Tibial artery (tissue), 4 donors: ENCODE measurements at regions not wholly inside any gene's neighbourhood (a gene's known extent, or its start where the extent isn't known, plus 50 kb on each side); places are given as distances from the start of the nearest gene placed in this dataset.

Experiments used
- DNase-seq, 2 donors: peaks; one replicate each; pipeline ENCODE4 v3.0.0-alpha.2; 2019
- H3K27ac ChIP-seq, 2 donors: fragments of 200-600 bp; sonication (generic) in 1 of 2; 1 replicate in 1 of 2; 2 replicates in 1 of 2; pipeline ENCODE4 v1.5.1; 2018 to 2019; ENCODE audit warnings: mild to moderate bottlenecking in 1 of 2
- H3K27me3 ChIP-seq, 2 donors: fragments of 200-600 bp; sonication (generic) in 1 of 2; one replicate each; pipeline versions ENCODE4 v1.5.1 to v1.6.0; 2016 to 2019
- H3K36me3 ChIP-seq, 3 donors: fragments of 200-600 bp; sonication (generic) in 2 of 3; one replicate each; pipeline ENCODE4 v1.5.1; 2016 to 2019; ENCODE audit warnings: mild to moderate bottlenecking in 2 of 3
- H3K4me1 ChIP-seq, 4 donors: fragments of 200-600 bp; sonication (generic) in 2 of 4; 1 replicate in 3 of 4; 2 replicates in 1 of 4; pipeline ENCODE4 v1.5.1; 2016 to 2019
- H3K4me3 ChIP-seq, 2 donors: fragments of 200-600 bp; sonication (generic) in 1 of 2; 1 replicate in 1 of 2; 2 replicates in 1 of 2; pipeline ENCODE4 v1.5.1; 2018 to 2019; ENCODE audit warnings: mild to moderate bottlenecking in 2 of 2
- H3K9me3 ChIP-seq, 3 donors: fragments of 200-600 bp; sonication (generic) in 1 of 3; one replicate each; pipeline ENCODE4 v1.5.1; 2016 to 2019
- intact Hi-C: fragments of 100-400 bp; cut with DNase I; formaldehyde crosslinking; loops from one replicate; pipeline ENCODE4 v1.15.0; 2023; ENCODE audit warnings: low total_unique reads
- TF ChIP-seq, protein P1 (sequence below), 2 experiments: fragments of 200-600 bp in 1 of 2; fragments of 450-650 bp in 1 of 2; IDR thresholded peaks; one replicate each; pipeline ENCODE4 v1.5.1; 2017 to 2019; ENCODE audit warnings: antibody characterized with exemption in 2 of 2, mild to moderate bottlenecking in 1 of 2, moderate library complexity in 1 of 2

DNA sequence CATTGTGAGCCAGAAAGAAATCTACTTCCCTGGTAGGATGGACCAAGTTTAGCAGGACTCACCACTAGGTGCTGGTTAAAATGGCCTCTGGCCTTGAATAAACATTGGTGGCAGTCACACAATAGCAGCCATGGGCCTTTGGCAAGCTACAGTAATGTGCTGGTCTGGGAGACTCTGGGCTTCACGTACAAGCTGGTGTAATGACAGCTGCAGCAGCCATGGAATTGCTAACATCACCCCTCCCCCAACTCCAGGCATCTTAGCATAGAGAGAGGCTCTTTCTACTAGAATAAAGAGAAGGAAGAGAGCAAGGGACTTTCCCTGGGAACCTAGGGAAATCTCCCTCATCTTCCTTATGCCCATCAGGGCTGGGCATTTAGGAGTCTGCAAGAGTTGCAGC lies 205.1 kb upstream of the SEMA3A start:
- Histone ChIP-seq H3K27me3 (no peaks in the 10 kb centered on the region), H3K4me3 (no peak overlapping the region), H3K4me1 (no peaks in the 10 kb centered on the region), H3K27ac (no peak overlapping the region), H3K36me3 (no peaks in the 10 kb centered on the region), H3K9me3 (peaks cover 0 to 12% (median 12%) of the 10 kb centered on the region in 3 donors)
- TF ChIP-seq, protein P1, sequence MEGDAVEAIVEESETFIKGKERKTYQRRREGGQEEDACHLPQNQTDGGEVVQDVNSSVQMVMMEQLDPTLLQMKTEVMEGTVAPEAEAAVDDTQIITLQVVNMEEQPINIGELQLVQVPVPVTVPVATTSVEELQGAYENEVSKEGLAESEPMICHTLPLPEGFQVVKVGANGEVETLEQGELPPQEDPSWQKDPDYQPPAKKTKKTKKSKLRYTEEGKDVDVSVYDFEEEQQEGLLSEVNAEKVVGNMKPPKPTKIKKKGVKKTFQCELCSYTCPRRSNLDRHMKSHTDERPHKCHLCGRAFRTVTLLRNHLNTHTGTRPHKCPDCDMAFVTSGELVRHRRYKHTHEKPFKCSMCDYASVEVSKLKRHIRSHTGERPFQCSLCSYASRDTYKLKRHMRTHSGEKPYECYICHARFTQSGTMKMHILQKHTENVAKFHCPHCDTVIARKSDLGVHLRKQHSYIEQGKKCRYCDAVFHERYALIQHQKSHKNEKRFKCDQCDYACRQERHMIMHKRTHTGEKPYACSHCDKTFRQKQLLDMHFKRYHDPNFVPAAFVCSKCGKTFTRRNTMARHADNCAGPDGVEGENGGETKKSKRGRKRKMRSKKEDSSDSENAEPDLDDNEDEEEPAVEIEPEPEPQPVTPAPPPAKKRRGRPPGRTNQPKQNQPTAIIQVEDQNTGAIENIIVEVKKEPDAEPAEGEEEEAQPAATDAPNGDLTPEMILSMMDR (IDR thresholded peaks at IDR 0.05): no peak
- intact Hi-C loops: no loop called here
- DNase-seq: no peak

DNA sequence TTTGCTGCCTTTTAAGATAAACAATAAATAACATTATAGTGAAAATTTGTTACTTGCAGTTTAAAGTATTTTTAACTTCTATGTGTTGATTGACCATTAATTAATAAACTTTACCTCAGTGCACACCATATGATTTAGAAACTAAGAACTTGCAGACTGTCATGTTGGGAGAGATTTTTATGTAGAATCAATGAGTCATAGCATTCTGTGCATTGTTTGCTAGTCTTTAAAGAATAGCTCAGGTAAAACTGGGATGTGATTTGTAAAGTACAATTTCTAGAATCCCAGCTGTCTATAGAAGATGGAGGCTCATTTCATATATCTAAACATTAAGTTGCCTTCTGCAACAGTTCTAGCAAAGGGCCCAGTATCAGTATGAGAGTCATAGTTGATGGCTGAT lies 199.6 kb upstream of the SEMA3A start:
- Histone ChIP-seq H3K27me3 (no peaks in the 10 kb centered on the region), H3K4me1 (no peaks in the 10 kb centered on the region), H3K36me3 (no peaks in the 10 kb centered on the region), H3K9me3 (no peaks in the 10 kb centered on the region), H3K27ac (no peak overlapping the region), H3K4me3 (no peak overlapping the region)
- intact Hi-C loops: no loop called here
- DNase-seq: no peak
- TF ChIP-seq, protein P1 (IDR thresholded peaks at IDR 0.05): no peak

GRCh38 chr7:84393786-84394185 lies 199.2 kb upstream of the SEMA3A start:
- Histone ChIP-seq H3K9me3 (no peaks in the 10 kb centered on the region), H3K27ac (no peak overlapping the region), H3K4me3 (no peak overlapping the region), H3K36me3 (no peaks in the 10 kb centered on the region), H3K4me1 (no peaks in the 10 kb centered on the region), H3K27me3 (no peaks in the 10 kb centered on the region)
- DNase-seq: no peak
- intact Hi-C loops: no loop called here
- TF ChIP-seq, protein P1 (IDR thresholded peaks at IDR 0.05): no peak

GRCh38 chr7:84390845-84391244 lies 196.3 kb upstream of the SEMA3A start:
- Histone ChIP-seq H3K27ac (no peak overlapping the region), H3K4me1 (no peaks in the 10 kb centered on the region), H3K27me3 (no peaks in the 10 kb centered on the region), H3K4me3 (no peak overlapping the region), H3K9me3 (no peaks in the 10 kb centered on the region), H3K36me3 (no peaks in the 10 kb centered on the region)
- TF ChIP-seq, protein P1 (IDR thresholded peaks at IDR 0.05): no peak
- no peak for DNase-seq
- intact Hi-C loops: no loop called here

DNA sequence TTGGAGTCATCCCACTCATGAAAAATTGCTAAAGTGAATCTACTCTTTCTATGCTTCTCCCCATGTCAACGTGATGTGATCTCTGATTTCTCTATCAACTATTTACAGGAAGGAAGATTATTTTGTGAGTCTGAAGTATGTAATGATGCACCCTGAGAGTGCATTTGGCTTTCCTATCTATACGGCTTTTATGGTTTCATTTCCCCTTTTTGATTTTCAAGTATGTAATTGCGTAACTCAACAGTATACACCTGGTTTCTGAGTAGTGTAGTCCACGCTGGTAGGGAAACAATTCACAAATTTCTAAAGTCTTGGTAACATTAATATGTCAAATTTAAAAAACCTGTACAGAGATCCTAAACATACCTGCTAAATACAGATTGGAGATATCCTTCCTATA lies 194.7 kb upstream of the SEMA3A start:
- Histone ChIP-seq H3K36me3 (no peaks in the 10 kb centered on the region), H3K27ac (no peak overlapping the region), H3K4me1 (no peaks in the 10 kb centered on the region), H3K27me3 (no peaks in the 10 kb centered on the region), H3K4me3 (no peak overlapping the region), H3K9me3 (no peaks in the 10 kb centered on the region)
- DNase-seq: no peak
- intact Hi-C loops: no loop called here
- TF ChIP-seq, protein P1 (IDR thresholded peaks at IDR 0.05): no peak

DNA sequence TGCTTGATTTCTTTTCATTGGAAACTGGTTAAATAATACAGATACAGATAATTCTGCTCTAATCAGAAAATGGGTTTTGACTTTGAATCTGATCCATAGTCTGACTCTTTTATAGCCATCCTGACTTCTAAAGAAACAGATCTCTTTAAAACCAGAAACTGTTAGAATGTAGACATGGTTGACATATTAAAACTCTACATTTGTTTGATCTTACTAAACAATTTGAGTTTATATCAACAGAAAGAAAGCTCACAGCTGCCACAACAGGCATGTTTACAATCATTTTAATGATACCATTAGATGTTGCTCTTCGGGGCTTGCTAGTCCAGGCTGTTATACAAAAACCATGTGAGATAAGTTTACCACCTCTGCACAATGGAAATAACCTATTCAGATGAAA lies 193.0 kb upstream of the SEMA3A start:
- Histone ChIP-seq H3K9me3 (no peaks in the 10 kb centered on the region), H3K27ac (no peak overlapping the region), H3K4me1 (no peaks in the 10 kb centered on the region), H3K27me3 (no peaks in the 10 kb centered on the region), H3K4me3 (no peak overlapping the region), H3K36me3 (no peaks in the 10 kb centered on the region)
- intact Hi-C loops: no loop called here
- TF ChIP-seq, protein P1 (IDR thresholded peaks at IDR 0.05): no peak
- no peak for DNase-seq
